ENCODE measurements at regions not wholly inside any gene's neighbourhood (a gene's known extent, or its start where the extent isn't known, plus 50 kb on each side); places are given as distances from the start of the nearest gene placed in this dataset.

- no peak overlapping the region for H3K4me2 ChIP-seq (ENCODE audit: low read depth, low read length, poor library complexity, severe bottlenecking)
- H2AFZ ChIP-seq (ENCODE audit: low read depth, low read length, severe bottlenecking): no peak overlapping the region
- no peak overlapping the region for H3K27ac ChIP-seq (ENCODE audit: low read depth, low read length)
- no peaks in the 10 kb centered on the region for H3K9me2 ChIP-seq (replicated peaks; ENCODE audit: insufficient read depth, low read length)
- H3K79me2 ChIP-seq (ENCODE audit: insufficient read depth, low read length): no peaks in the 10 kb centered on the region
- no peaks in the 10 kb centered on the region for H3F3A ChIP-seq (ENCODE audit: insufficient read depth)
- no peaks in the 10 kb centered on the region for H4K20me1 ChIP-seq (ENCODE audit: low read depth, low read length)
- H3K9me3 ChIP-seq (ENCODE audit: insufficient read depth, low read length): no peaks in the 10 kb centered on the region
- no peak overlapping the region for H3K4me3 ChIP-seq (ENCODE audit: insufficient read depth, low read length, poor library complexity, severe bottlenecking)
- H3K36me3 ChIP-seq (ENCODE audit: low read length): no peaks in the 10 kb centered on the region
- TF ChIP-seq EZH2phosphoT487 (conservative IDR thresholded peaks at IDR 0.05; ENCODE audit: low read length): no peak
- TF ChIP-seq, protein P1, sequence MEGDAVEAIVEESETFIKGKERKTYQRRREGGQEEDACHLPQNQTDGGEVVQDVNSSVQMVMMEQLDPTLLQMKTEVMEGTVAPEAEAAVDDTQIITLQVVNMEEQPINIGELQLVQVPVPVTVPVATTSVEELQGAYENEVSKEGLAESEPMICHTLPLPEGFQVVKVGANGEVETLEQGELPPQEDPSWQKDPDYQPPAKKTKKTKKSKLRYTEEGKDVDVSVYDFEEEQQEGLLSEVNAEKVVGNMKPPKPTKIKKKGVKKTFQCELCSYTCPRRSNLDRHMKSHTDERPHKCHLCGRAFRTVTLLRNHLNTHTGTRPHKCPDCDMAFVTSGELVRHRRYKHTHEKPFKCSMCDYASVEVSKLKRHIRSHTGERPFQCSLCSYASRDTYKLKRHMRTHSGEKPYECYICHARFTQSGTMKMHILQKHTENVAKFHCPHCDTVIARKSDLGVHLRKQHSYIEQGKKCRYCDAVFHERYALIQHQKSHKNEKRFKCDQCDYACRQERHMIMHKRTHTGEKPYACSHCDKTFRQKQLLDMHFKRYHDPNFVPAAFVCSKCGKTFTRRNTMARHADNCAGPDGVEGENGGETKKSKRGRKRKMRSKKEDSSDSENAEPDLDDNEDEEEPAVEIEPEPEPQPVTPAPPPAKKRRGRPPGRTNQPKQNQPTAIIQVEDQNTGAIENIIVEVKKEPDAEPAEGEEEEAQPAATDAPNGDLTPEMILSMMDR (IDR thresholded peaks at IDR 0.05; ENCODE audit: insufficient read depth, low read length, poor library complexity, severe bottlenecking): no peak
- no peaks in the 10 kb centered on the region; the same call in 1 of the 2 replicates for H3K27me3 ChIP-seq (ENCODE audit: low read length)
- no peak overlapping the region for H3K9ac ChIP-seq (ENCODE audit: low read length)
Measured at GRCh38 chr2:117738991-117739839, 75.3 kb upstream of the DDX18 start.

GRCh38 chr2:117745537-117745936 is 69.0 kb upstream of the DDX18 start:
- Histone ChIP-seq H3K9me3 (ENCODE audit: insufficient read depth, low read length) (no peaks in the 10 kb centered on the region), H2AFZ (ENCODE audit: low read depth, low read length, severe bottlenecking) (no peak overlapping the region), H3K27me3 (ENCODE audit: low read length) (no peaks in the 10 kb centered on the region; the same call in 1 of the 2 replicates), H4K20me1 (ENCODE audit: low read depth, low read length) (no peaks in the 10 kb centered on the region), H3K36me3 (ENCODE audit: low read length) (no peaks in the 10 kb centered on the region), H3K79me2 (ENCODE audit: insufficient read depth, low read length) (no peaks in the 10 kb centered on the region), H3K9me2 (replicated peaks; ENCODE audit: insufficient read depth, low read length) (no peaks in the 10 kb centered on the region), H3K4me2 (ENCODE audit: low read depth, low read length, poor library complexity, severe bottlenecking) (no peak overlapping the region), H3F3A (ENCODE audit: insufficient read depth) (no peaks in the 10 kb centered on the region), H3K4me3 (ENCODE audit: insufficient read depth, low read length, poor library complexity, severe bottlenecking) (no peak overlapping the region), H3K9ac (ENCODE audit: low read length) (no peak overlapping the region), H3K27ac (ENCODE audit: low read depth, low read length) (no peak overlapping the region)
- TF ChIP-seq, protein P1 (IDR thresholded peaks at IDR 0.05; ENCODE audit: insufficient read depth, low read length, poor library complexity, severe bottlenecking): no peak
- no peak for TF ChIP-seq EZH2phosphoT487 (conservative IDR thresholded peaks at IDR 0.05; ENCODE audit: low read length)

GRCh38 chr2:117755768-117756167 is 58.7 kb upstream of the DDX18 start:
- no peaks in the 10 kb centered on the region for H3K27me3 ChIP-seq (ENCODE audit: low read length)
- H2AFZ ChIP-seq (ENCODE audit: low read depth, low read length, severe bottlenecking): no peak overlapping the region
- TF ChIP-seq, protein P1 (IDR thresholded peaks at IDR 0.05; ENCODE audit: insufficient read depth, low read length, poor library complexity, severe bottlenecking): no peak
- no peak for TF ChIP-seq EZH2phosphoT487 (conservative IDR thresholded peaks at IDR 0.05; ENCODE audit: low read length)
- no peaks in the 10 kb centered on the region for H3F3A ChIP-seq (ENCODE audit: insufficient read depth)
- H3K79me2 ChIP-seq (ENCODE audit: insufficient read depth, low read length): no peaks in the 10 kb centered on the region
- no peak overlapping the region for H3K27ac ChIP-seq (ENCODE audit: low read depth, low read length)
- no peak overlapping the region for H3K9ac ChIP-seq (ENCODE audit: low read length)
- H3K9me3 ChIP-seq (ENCODE audit: insufficient read depth, low read length): no peaks in the 10 kb centered on the region
- no peaks in the 10 kb centered on the region for H4K20me1 ChIP-seq (ENCODE audit: low read depth, low read length)
- no peak overlapping the region for H3K4me3 ChIP-seq (ENCODE audit: insufficient read depth, low read length, poor library complexity, severe bottlenecking)
- no peaks in the 10 kb centered on the region for H3K9me2 ChIP-seq (replicated peaks; ENCODE audit: insufficient read depth, low read length)
- no peak overlapping the region for H3K4me2 ChIP-seq (ENCODE audit: low read depth, low read length, poor library complexity, severe bottlenecking)
- H3K36me3 ChIP-seq (ENCODE audit: low read length): no peaks in the 10 kb centered on the region
